IMR-90 (cell line): ENCODE measurements at regions not wholly inside any gene's neighbourhood (a gene's known extent, or its start where the extent isn't known, plus 50 kb on each side); places are given as distances from the start of the nearest gene placed in this dataset.

ENCODE experiments used
- ATAC-seq: fragments of 200-7000 bp; cut with Tn5 transposase; 2 replicates; pipeline ENCODE4 v1.9.1; 2020; ENCODE audit warnings: low read depth, mild to moderate bottlenecking, moderate library complexity
- BruUV-seq: library from RNA; stranded (reverse); fragments of 400-500 nt; replicated peaks from 2 replicates; lab custom pipeline; 2021; lab: Mats Ljungman, UMichigan
- CTCF ChIA-PET: fragments of 300-600 bp; formaldehyde crosslinking; extraction: SDS; loops from one replicate; lab custom pipeline; 2021; ENCODE audit warnings: antibody characterized with exemption; lab: Yijun Ruan, JAX
- POLR2A ChIA-PET: fragments of 300-600 bp; sonication (Branson Sonifier 250); formaldehyde crosslinking; loops from one replicate; lab custom pipeline; 2022; ENCODE audit warnings: antibody characterized with exemption; ENCODE audit not compliant: unreplicated experiment; lab: Charles Lee
- DNase-seq: peaks from one replicate; pipeline ENCODE4 v3.0.0; 2013
- H2AFZ ChIP-seq: replicated peaks from 2 replicates; pipeline ENCODE3; 2013; ENCODE audit warnings: low read length, mild to moderate bottlenecking; ENCODE audit not compliant: poor library complexity
- H2AK5ac ChIP-seq: 2 replicates; pipeline ENCODE4 v1.6.1; 2013; ENCODE audit warnings: low read depth, low read length, inconsistent platforms
- H2AK9ac ChIP-seq: replicated peaks from 2 replicates; pipeline ENCODE3; 2013; ENCODE audit warnings: mild to moderate bottlenecking, low read depth, low read length, moderate library complexity; ENCODE audit not compliant: poor library complexity
- H2BK120ac ChIP-seq: 2 replicates; pipeline ENCODE4 v1.6.1; 2013; ENCODE audit warnings: low read depth, low read length, inconsistent platforms
- H2BK15ac ChIP-seq: 3 replicates; pipeline ENCODE4 v1.6.1; 2013; ENCODE audit warnings: low read depth, low read length, inconsistent platforms
- H2BK20ac ChIP-seq: 2 replicates; pipeline ENCODE4 v1.6.1; 2013; ENCODE audit warnings: low read depth, mild to moderate bottlenecking, inconsistent platforms, low read length, moderate library complexity
- H2BK5ac ChIP-seq: 2 replicates; pipeline ENCODE4 v1.6.1; 2013; ENCODE audit warnings: mild to moderate bottlenecking, low read depth, low read length, inconsistent platforms; ENCODE audit not compliant: poor library complexity, severe bottlenecking
- H3K14ac ChIP-seq: replicated peaks from 2 replicates; pipeline ENCODE4 v1.6.1; 2013; ENCODE audit warnings: low read depth, low read length, inconsistent platforms
- H3K18ac ChIP-seq: 2 replicates; pipeline ENCODE4 v1.6.1; 2013; ENCODE audit warnings: low read depth, low read length, control low read depth
- H3K23ac ChIP-seq: 2 replicates; pipeline ENCODE4 v1.6.1; 2013; ENCODE audit warnings: low read depth, low read length, inconsistent platforms
- H3K27ac ChIP-seq: 2 replicates; pipeline ENCODE4 v1.5.1; 2013; ENCODE audit warnings: mild to moderate bottlenecking, control low read depth, low read length; ENCODE audit not compliant: insufficient read depth
- H3K27me3 ChIP-seq: 2 replicates; pipeline ENCODE4 v1.6.1; 2013; ENCODE audit warnings: low read length; ENCODE audit not compliant: control insufficient read depth, insufficient read depth
- H3K36me3 ChIP-seq: 2 replicates; pipeline ENCODE4 v1.6.1; 2013; ENCODE audit warnings: low read length, mixed read lengths; ENCODE audit not compliant: control insufficient read depth, insufficient read depth
- H3K4ac ChIP-seq: 2 replicates; pipeline ENCODE4 v1.6.1; 2013; ENCODE audit warnings: low read depth, low read length, inconsistent platforms
- H3K4me1 ChIP-seq: 2 replicates; pipeline ENCODE4 v1.6.1; 2013; ENCODE audit warnings: low read length, mixed read lengths; ENCODE audit not compliant: control insufficient read depth, insufficient read depth
- H3K4me2 ChIP-seq: 2 replicates; pipeline ENCODE4 v1.6.1; 2013; ENCODE audit warnings: low read depth, mild to moderate bottlenecking, control low read depth, low read length, moderate library complexity
- H3K4me3 ChIP-seq: 2 replicates; pipeline ENCODE4 v1.5.1; 2013; ENCODE audit warnings: low read depth, mild to moderate bottlenecking, control low read depth, low read length, moderate library complexity; ENCODE audit not compliant: insufficient read depth
- H3K56ac ChIP-seq: 2 replicates; pipeline ENCODE4 v1.6.1; 2013; ENCODE audit warnings: low read length, inconsistent platforms; ENCODE audit not compliant: insufficient read depth; ENCODE audit errors: extremely low read depth
- H3K79me1 ChIP-seq, 2 experiments: 2 replicates each; pipeline ENCODE4 v1.6.1; 2013; ENCODE audit warnings: low read length in 2 of 2, inconsistent platforms in 1 of 2, low read depth in 1 of 2
- H3K9ac ChIP-seq: 2 replicates; pipeline ENCODE4 v1.6.1; 2013; ENCODE audit warnings: low read depth, low read length, control low read depth
- H3K9me1 ChIP-seq: 2 replicates; pipeline ENCODE4 v1.6.1; 2013; ENCODE audit warnings: low read length, inconsistent platforms; ENCODE audit not compliant: insufficient read depth
- H3K9me3 ChIP-seq: 2 replicates; pipeline ENCODE4 v1.6.1; 2013; ENCODE audit warnings: low read length; ENCODE audit not compliant: control insufficient read depth, insufficient read depth
- H4K20me1 ChIP-seq: 2 replicates; pipeline ENCODE4 v1.6.1; 2013; ENCODE audit warnings: low read length, inconsistent platforms; ENCODE audit not compliant: insufficient read depth
- H4K5ac ChIP-seq: 2 replicates; pipeline ENCODE4 v1.6.1; 2013; ENCODE audit warnings: mild to moderate bottlenecking, low read depth, low read length, control low read depth
- H4K8ac ChIP-seq, 2 experiments: 2 replicates each; pipeline ENCODE4 v1.6.1; 2013; ENCODE audit warnings: low read depth in 2 of 2, low read length in 2 of 2, control low read depth in 1 of 2, inconsistent platforms in 1 of 2
- H4K91ac ChIP-seq: 2 replicates; pipeline ENCODE4 v1.6.1; 2013; ENCODE audit warnings: low read depth, low read length, inconsistent platforms; ENCODE audit not compliant: insufficient read depth
- CEBPB ChIP-seq: IDR thresholded peaks from 2 replicates; pipeline ENCODE4 v1.6.1; 2012; ENCODE audit warnings: low read depth, low read length, improper control_type of control experiment
- CHD1 ChIP-seq: IDR thresholded peaks from 2 replicates; pipeline ENCODE4 v1.6.1; 2012; ENCODE audit warnings: low read depth, low read length, improper control_type of control experiment
- CTCF ChIP-seq: conservative IDR thresholded peaks from 2 replicates; pipeline ENCODE4 v1.5.1; 2012; ENCODE audit warnings: mild to moderate bottlenecking, low read depth, low read length, improper control_type of control experiment
- MAFK ChIP-seq: IDR thresholded peaks from 2 replicates; pipeline ENCODE4 v1.6.1; 2012; ENCODE audit warnings: low read depth, low read length, improper control_type of control experiment
- MAZ ChIP-seq: IDR thresholded peaks from 2 replicates; pipeline ENCODE4 v1.6.1; 2012; ENCODE audit warnings: low read depth, mild to moderate bottlenecking, low read length, improper control_type of control experiment, moderate library complexity, borderline replicate concordance
- MXI1 ChIP-seq: IDR thresholded peaks from 2 replicates; pipeline ENCODE4 v1.6.1; 2012; ENCODE audit warnings: low read depth, mild to moderate bottlenecking, low read length, moderate library complexity, borderline replicate concordance
- RFX5 ChIP-seq: IDR thresholded peaks from 2 replicates; pipeline ENCODE4 v1.8.0; 2012; ENCODE audit warnings: low read depth, mild to moderate bottlenecking, low read length, moderate library complexity
- SMC3 ChIP-seq: fragments of 150-350 bp; IDR thresholded peaks from 2 replicates; pipeline ENCODE4 v1.6.1; 2016; ENCODE audit warnings: low read depth, mild to moderate bottlenecking, antibody characterized with exemption, low read length, moderate library complexity
- WGBS, 2 experiments: methylation state at CpG; one replicate each; pipeline versions ENCODE4 v1.1.5 to v1.1.7; 2013; ENCODE audit warnings: missing lambda C conversion rate in 2 of 2; ENCODE audit not compliant: insufficient read length in 1 of 2; ENCODE audit errors: extremely low coverage in 2 of 2; 5-methylcytosine and 5-hydroxymethylcytosine counted together
- dilution Hi-C: fragments of 300-500 bp; cut with HindIII; formaldehyde crosslinking; loops from one replicate; pipeline ENCODE4 v1.14.3; 2018; ENCODE audit warnings: low sequenced_read_pairs; ENCODE audit not compliant: unreplicated experiment
- in situ Hi-C: fragments of 300-500 bp; cut with MboI; formaldehyde crosslinking; loops from 3 replicates; pipeline ENCODE4 v1.14.3; 2019; ENCODE audit warnings: low sequenced_read_pairs, inconsistent platforms, mixed read lengths
- intact Hi-C: fragments of 100-400 bp; cut with micrococcal nuclease; formaldehyde crosslinking; loops from 2 replicates; pipeline ENCODE4 v1.10.0; 2022
- TF ChIP-seq, protein P1 (sequence below): fragments of 150-350 bp; IDR thresholded peaks from 2 replicates; pipeline ENCODE4 v1.6.1; 2016; ENCODE audit warnings: low read depth, mild to moderate bottlenecking, low read length, moderate library complexity, borderline replicate concordance

GRCh38 chr18:29879763-29880162, 1162.8 kb downstream of the DSC3 start:
- Histone ChIP-seq H3K14ac (no peak overlapping the region), H3K23ac (no peak overlapping the region), H4K20me1 (no peaks in the 10 kb centered on the region), H2BK5ac (no peak overlapping the region), H3K9me1 (no peaks in the 10 kb centered on the region), H2AK9ac (no peak overlapping the region), H2BK20ac (no peak overlapping the region), H3K4me1 (no peaks in the 10 kb centered on the region), H3K27ac (no peak overlapping the region), H3K27me3 (no peaks in the 10 kb centered on the region), H3K79me1 (no peaks in the 10 kb centered on the region), H2BK120ac (no peak overlapping the region), H2BK15ac (no peak overlapping the region), H4K5ac (no peak overlapping the region), H3K4ac (no peak overlapping the region), H3K4me3 (no peak overlapping the region), H2AK5ac (no peak overlapping the region), H4K8ac (no peak overlapping the region), H3K36me3 (no peaks in the 10 kb centered on the region), H3K9me3 (0 out of 2 replicates have a peak, but pooled peaks cover 2% of the 10 kb centered on the region), H2AFZ (no peak overlapping the region), H4K91ac (no peak overlapping the region), H3K18ac (no peak overlapping the region), H3K4me2 (no peak overlapping the region), H3K9ac (no peak overlapping the region), H3K56ac (no peak overlapping the region)
- TF ChIP-seq RFX5 (no peak), CHD1 (no peak), MAFK (no peak), MAZ (no peak), MXI1 (no peak), CEBPB (no peak), CTCF (no peak), SMC3 (no peak)
- TF ChIP-seq, protein P1, sequence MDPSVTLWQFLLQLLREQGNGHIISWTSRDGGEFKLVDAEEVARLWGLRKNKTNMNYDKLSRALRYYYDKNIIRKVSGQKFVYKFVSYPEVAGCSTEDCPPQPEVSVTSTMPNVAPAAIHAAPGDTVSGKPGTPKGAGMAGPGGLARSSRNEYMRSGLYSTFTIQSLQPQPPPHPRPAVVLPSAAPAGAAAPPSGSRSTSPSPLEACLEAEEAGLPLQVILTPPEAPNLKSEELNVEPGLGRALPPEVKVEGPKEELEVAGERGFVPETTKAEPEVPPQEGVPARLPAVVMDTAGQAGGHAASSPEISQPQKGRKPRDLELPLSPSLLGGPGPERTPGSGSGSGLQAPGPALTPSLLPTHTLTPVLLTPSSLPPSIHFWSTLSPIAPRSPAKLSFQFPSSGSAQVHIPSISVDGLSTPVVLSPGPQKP = no peak
- DNase-seq (no peak), ATAC-seq (no peak)
- intact Hi-C loops (no loop called here), in situ Hi-C loops (no loop called here), dilution Hi-C loops (no loop called here)
- ChIA-PET POLR2A (no interaction called here), CTCF (no interaction called here)
- BruUV-seq = no TSS peak
- WGBS, 2 experiments = no CpG with 5 or more reads among the region's 2 CpGs
